HCT116 (cell line): ENCODE measurements at regions not wholly inside any gene's neighbourhood (a gene's known extent, or its start where the extent isn't known, plus 50 kb on each side); places are given as distances from the start of the nearest gene placed in this dataset.

Experiments
- ATAC-seq: fragments of 200-7000 bp; cut with Tn5 transposase; 2 replicates; pipeline ENCODE4 v1.9.1; 2020; ENCODE audit warnings: mild to moderate bottlenecking, moderate library complexity
- BruUV-seq: library from RNA; stranded (reverse); fragments of 400-500 nt; replicated peaks from 2 replicates; lab custom pipeline; 2021; lab: Mats Ljungman, UMichigan
- CTCF ChIA-PET: fragments of 300-600 bp; sonication (Branson Sonifier 250); formaldehyde crosslinking; loops from one replicate; lab custom pipeline; 2021; ENCODE audit warnings: antibody characterized with exemption; lab: Charles Lee
- POLR2A ChIA-PET: fragments of 300-600, 350-600 bp; sonication (Branson Sonifier 250); formaldehyde crosslinking; loops from one replicate; lab custom pipeline; 2021; ENCODE audit warnings: antibody characterized with exemption; lab: Charles Lee
- RAD21 ChIA-PET, 2 experiments: fragments of 300-600 bp; sonication (Branson Sonifier 250); formaldehyde crosslinking; loops; one replicate each; lab custom pipeline; 2023; ENCODE audit warnings: low total read pairs in 2 of 2; ENCODE audit not compliant: uncharacterized antibody in 2 of 2, unreplicated experiment in 2 of 2, low non-redundant PET in 1 of 2; lab: Charles Lee
- DNase-seq: peaks from one replicate; pipeline ENCODE4 v3.0.0-alpha.2; 2010; ENCODE audit warnings: low read depth, low spot score
- H2AFZ ChIP-seq: fragments of 200-600 bp; shearing (Covaris generic), sonication (generic); 2 replicates; pipeline ENCODE4 v1.6.1; 2017; ENCODE audit warnings: low read depth, mixed run types, mixed read lengths, antibody characterized with exemption, low read length; ENCODE audit not compliant: poor library complexity, severe bottlenecking
- H3K27ac ChIP-seq: 2 replicates; pipeline ENCODE4 v1.5.1; 2012; ENCODE audit warnings: low read depth, low read length
- H3K27me3 ChIP-seq: fragments of 200-600 bp; sonication (generic); 2 replicates; pipeline ENCODE4 v1.6.1; 2016; ENCODE audit warnings: mixed run types, low read length, mixed read lengths; ENCODE audit not compliant: insufficient read depth
- H3K36me3 ChIP-seq, 2 experiments: fragments of 200-500 bp in 1 of 2; fragments of 200-600 bp in 1 of 2; sonication (Bioruptor generic) in 1 of 2; sonication (generic) in 1 of 2; 2 replicates each; pipeline versions ENCODE4 v1.5.1 to v1.6.1; 2014 to 2016; ENCODE audit warnings: low read length in 2 of 2, inconsistent platforms in 1 of 2, mixed read lengths in 1 of 2, mixed run types in 1 of 2; ENCODE audit not compliant: insufficient read depth in 2 of 2, control insufficient read depth in 1 of 2
- H3K4me1 ChIP-seq, 2 experiments: fragments of 200-600 bp in 1 of 2; sonication (generic) in 1 of 2; 2 replicates each; pipeline versions ENCODE4 v1.5.1 to v1.6.1; 2012 to 2017; ENCODE audit warnings: low read length in 2 of 2, inconsistent platforms in 1 of 2, mild to moderate bottlenecking in 1 of 2, mixed read lengths in 1 of 2, mixed run types in 1 of 2, moderate library complexity in 1 of 2; ENCODE audit not compliant: insufficient read depth in 2 of 2, control insufficient read depth in 1 of 2
- H3K4me2 ChIP-seq: fragments of 200-600 bp; sonication (generic); 2 replicates; pipeline ENCODE4 v1.6.1; 2017; ENCODE audit warnings: mixed run types, low read length, mixed read lengths
- H3K4me3 ChIP-seq, 2 experiments: fragments of 200-600 bp in 1 of 2; sonication (generic) in 1 of 2; replicated peaks in 1 of 2; 2 replicates each; pipeline ENCODE4 v1.5.1; 2011 to 2016; ENCODE audit warnings: low read length in 2 of 2, control low read depth in 1 of 2, low read depth in 1 of 2, mild to moderate bottlenecking in 1 of 2, mixed read lengths in 1 of 2, mixed run types in 1 of 2
- H3K79me2 ChIP-seq: fragments of 200-600 bp; sonication (generic); 2 replicates; pipeline ENCODE4 v1.6.1; 2017; ENCODE audit warnings: mild to moderate bottlenecking, mixed run types, low read length, moderate library complexity, mixed read lengths; ENCODE audit not compliant: insufficient read depth
- H3K9ac ChIP-seq: fragments of 200-600 bp; sonication (generic); 2 replicates; pipeline ENCODE4 v1.6.1; 2016; ENCODE audit warnings: low read length, mixed read lengths
- H3K9me2 ChIP-seq: fragments of 200-600 bp; sonication (generic), shearing (Covaris generic); 2 replicates; pipeline ENCODE4 v1.6.1; 2017; ENCODE audit warnings: mixed run types, mild to moderate bottlenecking, moderate library complexity; ENCODE audit not compliant: insufficient read depth
- H3K9me3 ChIP-seq, 2 experiments: fragments of 200-500 bp in 1 of 2; fragments of 200-600 bp in 1 of 2; sonication (Bioruptor generic) in 1 of 2; sonication (generic) in 1 of 2; 2 replicates each; pipeline ENCODE4 v1.6.1; 2014 to 2017; ENCODE audit warnings: low read length in 2 of 2, mixed read lengths in 2 of 2, inconsistent platforms in 1 of 2, low read depth in 1 of 2, mild to moderate bottlenecking in 1 of 2, mixed run types in 1 of 2, moderate library complexity in 1 of 2; ENCODE audit not compliant: control insufficient read depth in 1 of 2, insufficient read depth in 1 of 2
- H4K20me1 ChIP-seq: fragments of 200-600 bp; sonication (generic), shearing (Covaris generic); 2 replicates; pipeline ENCODE4 v1.6.1; 2017; ENCODE audit warnings: mixed run types, mild to moderate bottlenecking, moderate library complexity; ENCODE audit not compliant: insufficient read depth
- CEBPB ChIP-seq: IDR thresholded peaks from 2 replicates; pipeline ENCODE4 v1.6.1; 2012; ENCODE audit warnings: low read depth
- EZH2 ChIP-seq: fragments of 200-600 bp; sonication (generic); IDR thresholded peaks from 2 replicates; pipeline ENCODE4 v1.6.1; 2017; ENCODE audit warnings: antibody characterized with exemption, mixed run types
- FOSL1 ChIP-seq: IDR thresholded peaks from 2 replicates; pipeline ENCODE4 v1.6.1; 2012; ENCODE audit warnings: low read depth
- POLR2AphosphoS5 ChIP-seq: IDR thresholded peaks from 2 replicates; pipeline ENCODE4 v1.6.1; 2011; ENCODE audit warnings: mild to moderate bottlenecking, low read depth, low read length, moderate library complexity
- SIN3A ChIP-seq: IDR thresholded peaks from 2 replicates; pipeline ENCODE4 v1.6.1; 2012; ENCODE audit warnings: low read depth
- SP1 ChIP-seq: IDR thresholded peaks from 2 replicates; pipeline ENCODE4 v1.6.1; 2012; ENCODE audit warnings: low read depth
- SRF ChIP-seq: IDR thresholded peaks from 2 replicates; pipeline ENCODE4 v1.6.1; 2012; ENCODE audit warnings: low read depth
- TCF7L2 ChIP-seq: IDR thresholded peaks from 2 replicates; pipeline ENCODE4 v1.7.0; 2011; ENCODE audit warnings: borderline replicate concordance, inconsistent platforms; ENCODE audit not compliant: insufficient read depth, insufficient read length; ENCODE audit errors: extremely low read depth
- YY1 ChIP-seq: IDR thresholded peaks from 2 replicates; pipeline ENCODE4 v1.6.1; 2011; ENCODE audit warnings: low read length, low read depth, moderate library complexity, mild to moderate bottlenecking; ENCODE audit not compliant: insufficient replicate concordance; ENCODE audit errors: extremely low read depth
- ZNF274 ChIP-seq: fragments of 200-500 bp; sonication (Bioruptor generic); IDR thresholded peaks from 2 replicates; pipeline ENCODE4 v1.6.1; 2014; ENCODE audit warnings: mild to moderate bottlenecking, low read depth, low read length, inconsistent platforms
- intact Hi-C: fragments of 100-400 bp; cut with micrococcal nuclease; formaldehyde crosslinking; loops from 2 replicates; pipeline ENCODE4 v1.10.0; 2022
- TF ChIP-seq, protein P1 (sequence below): IDR thresholded peaks from 2 replicates; pipeline ENCODE4 v1.6.1; 2012; ENCODE audit warnings: low read depth
- TF ChIP-seq, protein P2 (sequence below): IDR thresholded peaks from 2 replicates; pipeline ENCODE4 v1.6.1; 2012
- TF ChIP-seq, protein P3 (sequence below): IDR thresholded peaks from 2 replicates; pipeline ENCODE4 v1.6.1; 2011; ENCODE audit warnings: mild to moderate bottlenecking, low read length, moderate library complexity; ENCODE audit not compliant: insufficient replicate concordance; ENCODE audit errors: extremely low read depth

DNA sequence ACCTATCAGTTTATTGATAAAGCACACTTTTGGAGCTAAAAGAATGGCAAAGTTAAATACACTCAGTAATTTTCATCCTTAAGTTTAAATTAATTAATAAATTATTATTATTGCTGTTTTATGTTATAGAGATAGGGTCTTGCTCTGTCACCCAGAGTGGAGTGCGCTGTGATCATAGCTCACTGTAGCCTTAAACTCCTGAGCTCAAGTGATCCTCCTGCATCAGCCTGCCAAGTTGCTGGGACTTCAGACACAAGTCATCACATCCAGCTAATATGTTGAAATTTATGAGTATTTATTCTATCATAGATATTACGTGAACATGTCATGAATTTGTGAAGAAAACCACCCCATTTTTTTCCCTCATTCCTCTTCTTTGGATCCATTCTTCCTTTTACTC is 64.2 kb downstream of the GJA1 start:
- H3K4me3 ChIP-seq: no peak overlapping the region
- no peaks in the 10 kb centered on the region for H3K79me2 ChIP-seq
- H3K4me2 ChIP-seq: no peak overlapping the region
- H3K27ac ChIP-seq: no peak overlapping the region
- no peak overlapping the region for H2AFZ ChIP-seq
- H3K27me3 ChIP-seq: no peaks in the 10 kb centered on the region
- H3K36me3 ChIP-seq: no peaks in the 10 kb centered on the region
- H3K9ac ChIP-seq: no peak overlapping the region
- TF ChIP-seq TCF7L2 (no peak), FOSL1 (no peak), YY1 (no peak), EZH2 (no peak), SP1 (no peak), SRF (no peak), CEBPB (no peak), ZNF274 (no peak), POLR2AphosphoS5 (no peak), SIN3A (no peak)
- TF ChIP-seq, protein P1, sequence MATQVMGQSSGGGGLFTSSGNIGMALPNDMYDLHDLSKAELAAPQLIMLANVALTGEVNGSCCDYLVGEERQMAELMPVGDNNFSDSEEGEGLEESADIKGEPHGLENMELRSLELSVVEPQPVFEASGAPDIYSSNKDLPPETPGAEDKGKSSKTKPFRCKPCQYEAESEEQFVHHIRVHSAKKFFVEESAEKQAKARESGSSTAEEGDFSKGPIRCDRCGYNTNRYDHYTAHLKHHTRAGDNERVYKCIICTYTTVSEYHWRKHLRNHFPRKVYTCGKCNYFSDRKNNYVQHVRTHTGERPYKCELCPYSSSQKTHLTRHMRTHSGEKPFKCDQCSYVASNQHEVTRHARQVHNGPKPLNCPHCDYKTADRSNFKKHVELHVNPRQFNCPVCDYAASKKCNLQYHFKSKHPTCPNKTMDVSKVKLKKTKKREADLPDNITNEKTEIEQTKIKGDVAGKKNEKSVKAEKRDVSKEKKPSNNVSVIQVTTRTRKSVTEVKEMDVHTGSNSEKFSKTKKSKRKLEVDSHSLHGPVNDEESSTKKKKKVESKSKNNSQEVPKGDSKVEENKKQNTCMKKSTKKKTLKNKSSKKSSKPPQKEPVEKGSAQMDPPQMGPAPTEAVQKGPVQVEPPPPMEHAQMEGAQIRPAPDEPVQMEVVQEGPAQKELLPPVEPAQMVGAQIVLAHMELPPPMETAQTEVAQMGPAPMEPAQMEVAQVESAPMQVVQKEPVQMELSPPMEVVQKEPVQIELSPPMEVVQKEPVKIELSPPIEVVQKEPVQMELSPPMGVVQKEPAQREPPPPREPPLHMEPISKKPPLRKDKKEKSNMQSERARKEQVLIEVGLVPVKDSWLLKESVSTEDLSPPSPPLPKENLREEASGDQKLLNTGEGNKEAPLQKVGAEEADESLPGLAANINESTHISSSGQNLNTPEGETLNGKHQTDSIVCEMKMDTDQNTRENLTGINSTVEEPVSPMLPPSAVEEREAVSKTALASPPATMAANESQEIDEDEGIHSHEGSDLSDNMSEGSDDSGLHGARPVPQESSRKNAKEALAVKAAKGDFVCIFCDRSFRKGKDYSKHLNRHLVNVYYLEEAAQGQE: no peak
- TF ChIP-seq, protein P2, sequence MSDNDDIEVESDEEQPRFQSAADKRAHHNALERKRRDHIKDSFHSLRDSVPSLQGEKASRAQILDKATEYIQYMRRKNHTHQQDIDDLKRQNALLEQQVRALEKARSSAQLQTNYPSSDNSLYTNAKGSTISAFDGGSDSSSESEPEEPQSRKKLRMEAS: no peak
- TF ChIP-seq, protein P3, sequence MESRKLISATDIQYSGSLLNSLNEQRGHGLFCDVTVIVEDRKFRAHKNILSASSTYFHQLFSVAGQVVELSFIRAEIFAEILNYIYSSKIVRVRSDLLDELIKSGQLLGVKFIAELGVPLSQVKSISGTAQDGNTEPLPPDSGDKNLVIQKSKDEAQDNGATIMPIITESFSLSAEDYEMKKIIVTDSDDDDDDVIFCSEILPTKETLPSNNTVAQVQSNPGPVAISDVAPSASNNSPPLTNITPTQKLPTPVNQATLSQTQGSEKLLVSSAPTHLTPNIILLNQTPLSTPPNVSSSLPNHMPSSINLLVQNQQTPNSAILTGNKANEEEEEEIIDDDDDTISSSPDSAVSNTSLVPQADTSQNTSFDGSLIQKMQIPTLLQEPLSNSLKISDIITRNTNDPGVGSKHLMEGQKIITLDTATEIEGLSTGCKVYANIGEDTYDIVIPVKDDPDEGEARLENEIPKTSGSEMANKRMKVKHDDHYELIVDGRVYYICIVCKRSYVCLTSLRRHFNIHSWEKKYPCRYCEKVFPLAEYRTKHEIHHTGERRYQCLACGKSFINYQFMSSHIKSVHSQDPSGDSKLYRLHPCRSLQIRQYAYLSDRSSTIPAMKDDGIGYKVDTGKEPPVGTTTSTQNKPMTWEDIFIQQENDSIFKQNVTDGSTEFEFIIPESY: no peak
- BruUV-seq: no TSS peak
- H4K20me1 ChIP-seq: no peaks in the 10 kb centered on the region
- CTCF ChIA-PET: no interaction called here
- DNase-seq (no peak), ATAC-seq (no peak)
- H3K4me1 ChIP-seq: peaks cover 5 to 10% of the 10 kb centered on the region in 2 experiments
- RAD21 ChIA-PET: no interaction called here
- POLR2A ChIA-PET: no interaction called here
- H3K9me3 ChIP-seq: no peaks in the 10 kb centered on the region
- no peaks in the 10 kb centered on the region for H3K9me2 ChIP-seq
- intact Hi-C loops: no loop called here
